IMR-90 (cell line): ENCODE measurements at regions not wholly inside any gene's neighbourhood (a gene's known extent, or its start where the extent isn't known, plus 50 kb on each side); places are given as distances from the start of the nearest gene placed in this dataset.
A peak's percentile ranks its signal among the peaks of the same experiment; 100 is the strongest.

Source experiments
- ATAC-seq: fragments of 200-7000 bp; cut with Tn5 transposase; 2 replicates; pipeline ENCODE4 v1.9.1; 2020; ENCODE audit warnings: low read depth, mild to moderate bottlenecking, moderate library complexity
- BruUV-seq: library from RNA; stranded (reverse); fragments of 400-500 nt; replicated peaks from 2 replicates; lab custom pipeline; 2021; lab: Mats Ljungman, UMichigan
- CTCF ChIA-PET: fragments of 300-600 bp; formaldehyde crosslinking; extraction: SDS; loops from one replicate; lab custom pipeline; 2021; ENCODE audit warnings: antibody characterized with exemption; lab: Yijun Ruan, JAX
- POLR2A ChIA-PET: fragments of 300-600 bp; sonication (Branson Sonifier 250); formaldehyde crosslinking; loops from one replicate; lab custom pipeline; 2022; ENCODE audit warnings: antibody characterized with exemption; ENCODE audit not compliant: unreplicated experiment; lab: Charles Lee
- DNase-seq: peaks from one replicate; pipeline ENCODE4 v3.0.0; 2013
- H2AFZ ChIP-seq: replicated peaks from 2 replicates; pipeline ENCODE3; 2013; ENCODE audit warnings: low read length, mild to moderate bottlenecking; ENCODE audit not compliant: poor library complexity
- H2AK5ac ChIP-seq: 2 replicates; pipeline ENCODE4 v1.6.1; 2013; ENCODE audit warnings: low read depth, low read length, inconsistent platforms
- H2AK9ac ChIP-seq: replicated peaks from 2 replicates; pipeline ENCODE3; 2013; ENCODE audit warnings: mild to moderate bottlenecking, low read depth, low read length, moderate library complexity; ENCODE audit not compliant: poor library complexity
- H2BK120ac ChIP-seq: 2 replicates; pipeline ENCODE4 v1.6.1; 2013; ENCODE audit warnings: low read depth, low read length, inconsistent platforms
- H2BK15ac ChIP-seq: 3 replicates; pipeline ENCODE4 v1.6.1; 2013; ENCODE audit warnings: low read depth, low read length, inconsistent platforms
- H2BK20ac ChIP-seq: 2 replicates; pipeline ENCODE4 v1.6.1; 2013; ENCODE audit warnings: low read depth, mild to moderate bottlenecking, inconsistent platforms, low read length, moderate library complexity
- H2BK5ac ChIP-seq: 2 replicates; pipeline ENCODE4 v1.6.1; 2013; ENCODE audit warnings: mild to moderate bottlenecking, low read depth, low read length, inconsistent platforms; ENCODE audit not compliant: poor library complexity, severe bottlenecking
- H3K14ac ChIP-seq: replicated peaks from 2 replicates; pipeline ENCODE4 v1.6.1; 2013; ENCODE audit warnings: low read depth, low read length, inconsistent platforms
- H3K18ac ChIP-seq: 2 replicates; pipeline ENCODE4 v1.6.1; 2013; ENCODE audit warnings: low read depth, low read length, control low read depth
- H3K23ac ChIP-seq: 2 replicates; pipeline ENCODE4 v1.6.1; 2013; ENCODE audit warnings: low read depth, low read length, inconsistent platforms
- H3K27ac ChIP-seq: 2 replicates; pipeline ENCODE4 v1.5.1; 2013; ENCODE audit warnings: mild to moderate bottlenecking, control low read depth, low read length; ENCODE audit not compliant: insufficient read depth
- H3K27me3 ChIP-seq: 2 replicates; pipeline ENCODE4 v1.6.1; 2013; ENCODE audit warnings: low read length; ENCODE audit not compliant: control insufficient read depth, insufficient read depth
- H3K36me3 ChIP-seq: 2 replicates; pipeline ENCODE4 v1.6.1; 2013; ENCODE audit warnings: low read length, mixed read lengths; ENCODE audit not compliant: control insufficient read depth, insufficient read depth
- H3K4ac ChIP-seq: 2 replicates; pipeline ENCODE4 v1.6.1; 2013; ENCODE audit warnings: low read depth, low read length, inconsistent platforms
- H3K4me1 ChIP-seq: 2 replicates; pipeline ENCODE4 v1.6.1; 2013; ENCODE audit warnings: low read length, mixed read lengths; ENCODE audit not compliant: control insufficient read depth, insufficient read depth
- H3K4me2 ChIP-seq: 2 replicates; pipeline ENCODE4 v1.6.1; 2013; ENCODE audit warnings: low read depth, mild to moderate bottlenecking, control low read depth, low read length, moderate library complexity
- H3K4me3 ChIP-seq: 2 replicates; pipeline ENCODE4 v1.5.1; 2013; ENCODE audit warnings: low read depth, mild to moderate bottlenecking, control low read depth, low read length, moderate library complexity; ENCODE audit not compliant: insufficient read depth
- H3K56ac ChIP-seq: 2 replicates; pipeline ENCODE4 v1.6.1; 2013; ENCODE audit warnings: low read length, inconsistent platforms; ENCODE audit not compliant: insufficient read depth; ENCODE audit errors: extremely low read depth
- H3K79me1 ChIP-seq, 2 experiments: 2 replicates each; pipeline ENCODE4 v1.6.1; 2013; ENCODE audit warnings: low read length in 2 of 2, inconsistent platforms in 1 of 2, low read depth in 1 of 2
- H3K9ac ChIP-seq: 2 replicates; pipeline ENCODE4 v1.6.1; 2013; ENCODE audit warnings: low read depth, low read length, control low read depth
- H3K9me1 ChIP-seq: 2 replicates; pipeline ENCODE4 v1.6.1; 2013; ENCODE audit warnings: low read length, inconsistent platforms; ENCODE audit not compliant: insufficient read depth
- H3K9me3 ChIP-seq: 2 replicates; pipeline ENCODE4 v1.6.1; 2013; ENCODE audit warnings: low read length; ENCODE audit not compliant: control insufficient read depth, insufficient read depth
- H4K20me1 ChIP-seq: 2 replicates; pipeline ENCODE4 v1.6.1; 2013; ENCODE audit warnings: low read length, inconsistent platforms; ENCODE audit not compliant: insufficient read depth
- H4K5ac ChIP-seq: 2 replicates; pipeline ENCODE4 v1.6.1; 2013; ENCODE audit warnings: mild to moderate bottlenecking, low read depth, low read length, control low read depth
- H4K8ac ChIP-seq, 2 experiments: 2 replicates each; pipeline ENCODE4 v1.6.1; 2013; ENCODE audit warnings: low read depth in 2 of 2, low read length in 2 of 2, control low read depth in 1 of 2, inconsistent platforms in 1 of 2
- H4K91ac ChIP-seq: 2 replicates; pipeline ENCODE4 v1.6.1; 2013; ENCODE audit warnings: low read depth, low read length, inconsistent platforms; ENCODE audit not compliant: insufficient read depth
- CHD1 ChIP-seq: IDR thresholded peaks from 2 replicates; pipeline ENCODE4 v1.6.1; 2012; ENCODE audit warnings: low read depth, low read length, improper control_type of control experiment
- FOS ChIP-seq: fragments of 150-350 bp; IDR thresholded peaks from 2 replicates; pipeline ENCODE4 v1.6.1; 2016; ENCODE audit warnings: low read depth, low read length
- NFE2L2 ChIP-seq: fragments of 150-350 bp; IDR thresholded peaks from 2 replicates; pipeline ENCODE4 v1.6.1; 2016; ENCODE audit warnings: low read depth, mild to moderate bottlenecking, low read length
- RAD21 ChIP-seq: IDR thresholded peaks from 2 replicates; pipeline ENCODE4 v1.6.1; 2012; ENCODE audit warnings: low read length, improper control_type of control experiment
- RCOR1 ChIP-seq: IDR thresholded peaks from 2 replicates; pipeline ENCODE4 v1.6.1; 2012; ENCODE audit warnings: mild to moderate bottlenecking, low read length, improper control_type of control experiment; ENCODE audit not compliant: insufficient replicate concordance
- WGBS, 2 experiments: methylation state at CpG; one replicate each; pipeline versions ENCODE4 v1.1.5 to v1.1.7; 2013; ENCODE audit warnings: missing lambda C conversion rate in 2 of 2; ENCODE audit not compliant: insufficient read length in 1 of 2; ENCODE audit errors: extremely low coverage in 2 of 2; 5-methylcytosine and 5-hydroxymethylcytosine counted together
- dilution Hi-C: fragments of 300-500 bp; cut with HindIII; formaldehyde crosslinking; loops from one replicate; pipeline ENCODE4 v1.14.3; 2018; ENCODE audit warnings: low sequenced_read_pairs; ENCODE audit not compliant: unreplicated experiment
- in situ Hi-C: fragments of 300-500 bp; cut with MboI; formaldehyde crosslinking; loops from 3 replicates; pipeline ENCODE4 v1.14.3; 2019; ENCODE audit warnings: low sequenced_read_pairs, inconsistent platforms, mixed read lengths
- intact Hi-C: fragments of 100-400 bp; cut with micrococcal nuclease; formaldehyde crosslinking; loops from 2 replicates; pipeline ENCODE4 v1.10.0; 2022

- dilution Hi-C loops (no loop called here), intact Hi-C loops (no loop called here), in situ Hi-C loops (no loop called here)
- H2AK9ac ChIP-seq: no peak overlapping the region
- peaks cover 2% of the 10 kb centered on the region; the same call in 1 of the 2 replicates for H3K4me1 ChIP-seq
- no peak overlapping the region for H2BK20ac ChIP-seq
- no peaks in the 10 kb centered on the region for H3K9me3 ChIP-seq
- TF ChIP-seq RCOR1: no peak
- no peak for TF ChIP-seq NFE2L2
- no peak for TF ChIP-seq FOS
- no peak for TF ChIP-seq CHD1
- no peak for TF ChIP-seq RAD21
- ChIA-PET POLR2A (interaction anchor here (1.0 kb wide), 1 partner anchor 22 kb away, joined by 3 read pairs; no protein-coding TSS in a partner anchor), CTCF (interaction anchor here (0.8 kb wide), 1 partner anchor 30 kb away, joined by 3 read pairs; no protein-coding TSS in a partner anchor)
- no peak overlapping the region for H3K14ac ChIP-seq
- H3K79me1 ChIP-seq: no peaks in the 10 kb centered on the region
- H2AK5ac ChIP-seq: peak overlapping the region; percentile 50
- H3K4ac ChIP-seq: no peak overlapping the region
- no peak overlapping the region for H2BK15ac ChIP-seq
- ATAC-seq (peak; percentile 13), DNase-seq (no peak)
- H3K56ac ChIP-seq: no peak overlapping the region
- peak overlapping the region; percentile 47; the same call in 1 of the 2 replicates for H3K18ac ChIP-seq
- H3K23ac ChIP-seq: no peak overlapping the region
- H4K5ac ChIP-seq: no peak overlapping the region
- H3K36me3 ChIP-seq: no peaks in the 10 kb centered on the region
- H4K91ac ChIP-seq: no peak overlapping the region
- peaks cover 8% of the 10 kb centered on the region; the same call in 1 of the 2 replicates for H3K27me3 ChIP-seq
- no peak overlapping the region for H3K9ac ChIP-seq
- H4K8ac ChIP-seq: no peak overlapping the region
- H2AFZ ChIP-seq: no peak overlapping the region
- H4K20me1 ChIP-seq: no peaks in the 10 kb centered on the region
- H3K27ac ChIP-seq: no peak overlapping the region
- H2BK120ac ChIP-seq: no peak overlapping the region
- no TSS peak for BruUV-seq
- no peak overlapping the region for H2BK5ac ChIP-seq
- H3K4me2 ChIP-seq: no peak overlapping the region
- 20% methylated on average over 2 of the region's 3 CpGs; no CpG with 5 or more reads in 1 of the 2 experiments for WGBS, 2 experiments
- no peak overlapping the region for H3K4me3 ChIP-seq
- H3K9me1 ChIP-seq: no peaks in the 10 kb centered on the region
Observed at GRCh38 chr15:60090747-60091146, 86.6 kb downstream of the FOXB1 start.
